Neural progenitor cell (in vitro differentiated cells): ENCODE measurements at regions not wholly inside any gene's neighbourhood (a gene's known extent, or its start where the extent isn't known, plus 50 kb on each side); places are given as distances from the start of the nearest gene placed in this dataset.

Experiments
- DNase-seq: peaks from one replicate; pipeline ENCODE4 v3.0.0-alpha.2; 2016; ENCODE audit warnings: low spot score
- H2AFZ ChIP-seq: fragments of 200-600 bp; sonication (generic); replicated peaks from 2 replicates; pipeline ENCODE4 v1.6.1; 2016; ENCODE audit warnings: antibody characterized with exemption
- H3F3A ChIP-seq: fragments of 200-600 bp; sonication (generic); 2 replicates; pipeline ENCODE4 v1.6.1; 2016; ENCODE audit warnings: antibody characterized with exemption, low read depth
- H3K27ac ChIP-seq: fragments of 200-600 bp; sonication (generic); 2 replicates; pipeline ENCODE4 v1.5.1; 2016; ENCODE audit warnings: mild to moderate bottlenecking
- H3K27me3 ChIP-seq: fragments of 200-600 bp; sonication (generic); 2 replicates; pipeline ENCODE4 v1.6.1; 2016; ENCODE audit warnings: mild to moderate bottlenecking, moderate library complexity
- H3K36me3 ChIP-seq: fragments of 200-600 bp; sonication (generic); 2 replicates; pipeline ENCODE4 v1.5.1; 2016
- H3K4me1 ChIP-seq: fragments of 200-600 bp; sonication (generic); 2 replicates; pipeline ENCODE4 v1.6.1; 2016; ENCODE audit warnings: mixed run types
- H3K4me2 ChIP-seq: fragments of 200-600 bp; sonication (generic); 2 replicates; pipeline ENCODE4 v1.6.1; 2016
- H3K4me3 ChIP-seq: fragments of 200-600 bp; sonication (generic); 2 replicates; pipeline ENCODE4 v1.5.1; 2016
- H3K79me2 ChIP-seq: fragments of 200-600 bp; sonication (generic); 2 replicates; pipeline ENCODE4 v1.6.1; 2016; ENCODE audit warnings: low read depth
- H3K9ac ChIP-seq: fragments of 200-600 bp; sonication (generic); 2 replicates; pipeline ENCODE4 v1.6.1; 2016
- H3K9me3 ChIP-seq: fragments of 200-600 bp; sonication (generic); 2 replicates; pipeline ENCODE4 v1.5.1; 2016; ENCODE audit warnings: low read depth
- H4K20me1 ChIP-seq: fragments of 200-600 bp; sonication (generic); 2 replicates; pipeline ENCODE4 v1.6.1; 2016; ENCODE audit warnings: low read depth
- H3K27ac Mint-ChIP-seq: 3 replicates; pipeline ENCODE4 v1.8.0; 2021; ENCODE audit warnings: mixed read lengths
- H3K27me3 Mint-ChIP-seq: 2 replicates; pipeline ENCODE4 v1.8.0; 2022; ENCODE audit warnings: low read depth, mild to moderate bottlenecking, inconsistent platforms, moderate library complexity, mixed read lengths; ENCODE audit not compliant: insufficient read depth
- H3K36me3 Mint-ChIP-seq: 3 replicates; pipeline ENCODE4 v1.8.0; 2021; ENCODE audit warnings: mixed read lengths
- H3K4me1 Mint-ChIP-seq: 3 replicates; pipeline ENCODE4 v1.8.0; 2021; ENCODE audit warnings: mixed read lengths
- H3K4me3 Mint-ChIP-seq: 3 replicates; pipeline ENCODE4 v1.8.0; 2021; ENCODE audit warnings: mild to moderate bottlenecking, moderate library complexity, mixed read lengths
- H3K9me3 Mint-ChIP-seq: 3 replicates; pipeline ENCODE4 v1.8.0; 2020; ENCODE audit warnings: mixed read lengths
- CTCF ChIP-seq: fragments of 200-600 bp; sonication (generic); IDR thresholded peaks from 2 replicates; pipeline ENCODE4 v1.5.1; 2017; ENCODE audit warnings: antibody characterized with exemption, mild to moderate bottlenecking
- EZH2 ChIP-seq: fragments of 200-600 bp; sonication (generic); IDR thresholded peaks from 2 replicates; pipeline ENCODE4 v1.6.1; 2017; ENCODE audit warnings: antibody characterized with exemption, mild to moderate bottlenecking, moderate library complexity
- EZH2phosphoT487 ChIP-seq: fragments of 200-600 bp; sonication (generic); IDR thresholded peaks from 2 replicates; pipeline ENCODE4 v1.6.1; 2017; ENCODE audit warnings: antibody characterized with exemption

DNA sequence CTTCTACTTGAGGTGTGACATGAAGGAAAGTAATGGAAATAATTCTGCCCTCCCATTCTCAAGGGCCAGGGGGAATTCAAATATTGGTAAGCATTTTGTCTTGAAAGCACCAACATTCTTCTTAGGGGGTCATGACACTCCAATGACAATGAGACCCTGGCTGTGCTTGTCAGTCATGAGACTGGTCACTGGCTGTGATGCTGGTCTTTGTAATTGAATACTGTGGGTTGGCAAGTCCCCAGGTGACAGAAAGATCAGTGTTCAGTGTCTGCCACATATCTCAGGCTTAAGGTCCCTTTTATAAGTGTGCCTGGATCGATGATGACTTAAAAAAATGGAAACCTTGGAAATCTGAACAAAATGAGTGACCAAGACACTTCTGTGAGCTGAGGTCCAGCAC lies 151.4 kb downstream of the SNRPN start:
- H4K20me1 ChIP-seq: no peaks in the 10 kb centered on the region

GRCh38 chr15:25133804-25134203 lies 179.0 kb downstream of the SNRPN start:
- no peaks in the 10 kb centered on the region for H3K9me3 ChIP-seq
- H3K4me1 ChIP-seq: no peaks in the 10 kb centered on the region
- H3K27me3 ChIP-seq: no peaks in the 10 kb centered on the region
- H3K27ac ChIP-seq: no peak overlapping the region
- H4K20me1 ChIP-seq: no peaks in the 10 kb centered on the region
- H3K27ac Mint-ChIP-seq: no peak overlapping the region
- H3K4me3 Mint-ChIP-seq: no peak overlapping the region
- H3K36me3 Mint-ChIP-seq: peaks cover 1% of the 10 kb centered on the region
- no peak overlapping the region for H3K4me3 ChIP-seq
- H3K4me2 ChIP-seq: no peak overlapping the region
- peaks cover 22% of the 10 kb centered on the region for H3F3A ChIP-seq
- no peak for DNase-seq
- no peaks in the 10 kb centered on the region for H3K79me2 ChIP-seq
- H3K9me3 Mint-ChIP-seq: peaks cover 5% of the 10 kb centered on the region
- TF ChIP-seq EZH2: no peak
- TF ChIP-seq EZH2phosphoT487: no peak
- TF ChIP-seq CTCF: no peak
- H2AFZ ChIP-seq: no peak overlapping the region
- H3K4me1 Mint-ChIP-seq: no peaks in the 10 kb centered on the region
- H3K36me3 ChIP-seq: no peaks in the 10 kb centered on the region
- H3K9ac ChIP-seq: no peak overlapping the region
- H3K27me3 Mint-ChIP-seq: peaks cover 2% of the 10 kb centered on the region

More for the DNA sequence above, 151.4 kb downstream of the SNRPN start:
- H3K36me3 Mint-ChIP-seq: peaks cover 54% of the 10 kb centered on the region
- H3K79me2 ChIP-seq: no peaks in the 10 kb centered on the region
- no peak overlapping the region for H3K4me3 ChIP-seq
- H3K4me3 Mint-ChIP-seq: no peak overlapping the region
- TF ChIP-seq EZH2 (no peak), EZH2phosphoT487 (no peak), CTCF (no peak)
- H3K27me3 ChIP-seq: no peaks in the 10 kb centered on the region
- H3K4me1 ChIP-seq: no peaks in the 10 kb centered on the region
- DNase-seq: no peak
- no peak overlapping the region for H3K4me2 ChIP-seq
- no peak overlapping the region for H3K9ac ChIP-seq
- H3K27ac Mint-ChIP-seq: no peak overlapping the region
- H2AFZ ChIP-seq: no peak overlapping the region
- H3K4me1 Mint-ChIP-seq: no peaks in the 10 kb centered on the region
- H3K36me3 ChIP-seq: peaks cover 23% of the 10 kb centered on the region
- peaks cover 3% of the 10 kb centered on the region for H3K9me3 ChIP-seq
- H3K9me3 Mint-ChIP-seq: peaks cover 22% of the 10 kb centered on the region
- H3K27ac ChIP-seq: peak overlapping the region; percentile 20
- H3F3A ChIP-seq: peaks cover 15% of the 10 kb centered on the region
- H3K27me3 Mint-ChIP-seq: peaks cover 4% of the 10 kb centered on the region

GRCh38 chr15:25134546-25134945 lies 179.8 kb downstream of the SNRPN start:
- H3K27ac Mint-ChIP-seq: no peak overlapping the region

More at GRCh38 chr15:25134546-25134945, 179.8 kb downstream of the SNRPN start:
- no peak overlapping the region for H3K4me2 ChIP-seq
- H3K9ac ChIP-seq: no peak overlapping the region
- H3K36me3 ChIP-seq: no peaks in the 10 kb centered on the region
- no peak overlapping the region for H2AFZ ChIP-seq
- Mint-ChIP-seq H3K36me3 (peaks cover 1% of the 10 kb centered on the region), H3K4me1 (no peaks in the 10 kb centered on the region), H3K9me3 (peaks cover 4% of the 10 kb centered on the region), H3K27me3 (peaks cover 2% of the 10 kb centered on the region), H3K4me3 (no peak overlapping the region)
- no peaks in the 10 kb centered on the region for H3K9me3 ChIP-seq
- peak; percentile 4 for DNase-seq
- H3K4me3 ChIP-seq: no peak overlapping the region
- H3K4me1 ChIP-seq: no peaks in the 10 kb centered on the region
- no peaks in the 10 kb centered on the region for H3K79me2 ChIP-seq
- H3K27me3 ChIP-seq: no peaks in the 10 kb centered on the region
- H3K27ac ChIP-seq: peak overlapping the region; percentile 1
- H4K20me1 ChIP-seq: no peaks in the 10 kb centered on the region
- TF ChIP-seq EZH2phosphoT487: no peak
- TF ChIP-seq CTCF: peak; percentile 33
- TF ChIP-seq EZH2: no peak
- H3F3A ChIP-seq: peaks cover 22% of the 10 kb centered on the region
